ENCODE measurements at regions not wholly inside any gene's neighbourhood (a gene's known extent, or its start where the extent isn't known, plus 50 kb on each side); places are given as distances from the start of the nearest gene placed in this dataset.

GRCh38 chr2:45291296-45291701, 282.0 kb upstream of the SIX2 start:
- no peak overlapping the region for H3K4me3 ChIP-seq
- no peak overlapping the region for H3K27ac ChIP-seq
- H3K9me3 ChIP-seq (ENCODE audit: low read depth, low read length), result no peaks in the 10 kb centered on the region
- H3K36me3 ChIP-seq (ENCODE audit: insufficient read depth, low read length), result no peaks in the 10 kb centered on the region
- H3K9ac ChIP-seq (ENCODE audit: insufficient read length), result no peak overlapping the region
- no peak for DNase-seq (ENCODE audit: low read depth, low spot score)
- TF ChIP-seq POLR2AphosphoS5 (IDR thresholded peaks at IDR 0.05; ENCODE audit: borderline replicate concordance, low read depth, low read length), result no peak
- TF ChIP-seq EZH2 (IDR thresholded peaks at IDR 0.05), result no peak
- TF ChIP-seq FOXP2 (optimal IDR thresholded peaks at IDR 0.05; ENCODE audit: control extremely low read depth, extremely low read length, insufficient read depth), result no peak

GRCh38 chr2:45289997-45290709, 280.9 kb upstream of the SIX2 start:
- no peak for DNase-seq (ENCODE audit: low read depth, low spot score)
- no peaks in the 10 kb centered on the region for H3K36me3 ChIP-seq (ENCODE audit: insufficient read depth, low read length)
- H3K9me3 ChIP-seq (ENCODE audit: low read depth, low read length), result no peaks in the 10 kb centered on the region
- TF ChIP-seq FOXP2 (optimal IDR thresholded peaks at IDR 0.05; ENCODE audit: control extremely low read depth, extremely low read length, insufficient read depth) (no peak), EZH2 (IDR thresholded peaks at IDR 0.05) (no peak), POLR2AphosphoS5 (IDR thresholded peaks at IDR 0.05; ENCODE audit: borderline replicate concordance, low read depth, low read length) (no peak)
- H3K4me3 ChIP-seq, result no peak overlapping the region
- no peak overlapping the region for H3K9ac ChIP-seq (ENCODE audit: insufficient read length)
- H3K27ac ChIP-seq, result no peak overlapping the region

- Histone ChIP-seq H3K36me3 (ENCODE audit: insufficient read depth, low read length) (no peaks in the 10 kb centered on the region), H3K9ac (ENCODE audit: insufficient read length) (no peak overlapping the region), H3K4me3 (no peak overlapping the region), H3K9me3 (ENCODE audit: low read depth, low read length) (no peaks in the 10 kb centered on the region), H3K27ac (no peak overlapping the region)
- no peak for TF ChIP-seq POLR2AphosphoS5 (IDR thresholded peaks at IDR 0.05; ENCODE audit: borderline replicate concordance, low read depth, low read length)
- no peak for TF ChIP-seq FOXP2 (optimal IDR thresholded peaks at IDR 0.05; ENCODE audit: control extremely low read depth, extremely low read length, insufficient read depth)
- no peak for TF ChIP-seq EZH2 (IDR thresholded peaks at IDR 0.05)
- no peak for DNase-seq (ENCODE audit: low read depth, low spot score)
Measured at GRCh38 chr2:45288532-45289417, 279.5 kb upstream of the SIX2 start.

GRCh38 chr2:45287045-45287444, 277.8 kb upstream of the SIX2 start:
- no peak overlapping the region for H3K9ac ChIP-seq (ENCODE audit: insufficient read length)
- no peaks in the 10 kb centered on the region for H3K36me3 ChIP-seq (ENCODE audit: insufficient read depth, low read length)
- no peaks in the 10 kb centered on the region for H3K9me3 ChIP-seq (ENCODE audit: low read depth, low read length)
- no peak overlapping the region for H3K27ac ChIP-seq
- TF ChIP-seq EZH2 (IDR thresholded peaks at IDR 0.05) (no peak), FOXP2 (optimal IDR thresholded peaks at IDR 0.05; ENCODE audit: control extremely low read depth, extremely low read length, insufficient read depth) (no peak), POLR2AphosphoS5 (IDR thresholded peaks at IDR 0.05; ENCODE audit: borderline replicate concordance, low read depth, low read length) (no peak)
- no peak for DNase-seq (ENCODE audit: low read depth, low spot score)
- H3K4me3 ChIP-seq, result no peak overlapping the region

GRCh38 chr2:45285771-45286390, 276.6 kb upstream of the SIX2 start:
- H3K27ac ChIP-seq, result no peak overlapping the region
- no peak for DNase-seq (ENCODE audit: low read depth, low spot score)
- H3K36me3 ChIP-seq (ENCODE audit: insufficient read depth, low read length), result no peaks in the 10 kb centered on the region
- H3K4me3 ChIP-seq, result no peak overlapping the region
- TF ChIP-seq FOXP2 (optimal IDR thresholded peaks at IDR 0.05; ENCODE audit: control extremely low read depth, extremely low read length, insufficient read depth) (no peak), POLR2AphosphoS5 (IDR thresholded peaks at IDR 0.05; ENCODE audit: borderline replicate concordance, low read depth, low read length) (no peak), EZH2 (IDR thresholded peaks at IDR 0.05) (no peak)
- H3K9me3 ChIP-seq (ENCODE audit: low read depth, low read length), result no peaks in the 10 kb centered on the region
- no peak overlapping the region for H3K9ac ChIP-seq (ENCODE audit: insufficient read length)

- DNase-seq (ENCODE audit: low read depth, low spot score), result no peak
- no peak overlapping the region for H3K4me3 ChIP-seq
Measured at GRCh38 chr2:45285311-45285710, 276.1 kb upstream of the SIX2 start.

GRCh38 chr2:45284621-45284995, 275.4 kb upstream of the SIX2 start:
- TF ChIP-seq FOXP2 (optimal IDR thresholded peaks at IDR 0.05; ENCODE audit: control extremely low read depth, extremely low read length, insufficient read depth) (no peak), POLR2AphosphoS5 (IDR thresholded peaks at IDR 0.05; ENCODE audit: borderline replicate concordance, low read depth, low read length) (no peak), EZH2 (IDR thresholded peaks at IDR 0.05) (no peak)
- no peak for DNase-seq (ENCODE audit: low read depth, low spot score)
- H3K9ac ChIP-seq (ENCODE audit: insufficient read length), result no peak overlapping the region
- H3K36me3 ChIP-seq (ENCODE audit: insufficient read depth, low read length), result no peaks in the 10 kb centered on the region
- H3K9me3 ChIP-seq (ENCODE audit: low read depth, low read length), result no peaks in the 10 kb centered on the region
- no peak overlapping the region for H3K4me3 ChIP-seq
- H3K27ac ChIP-seq, result no peak overlapping the region

More at GRCh38 chr2:45285311-45285710, 276.1 kb upstream of the SIX2 start:
- H3K36me3 ChIP-seq (ENCODE audit: insufficient read depth, low read length), result no peaks in the 10 kb centered on the region
- no peaks in the 10 kb centered on the region for H3K9me3 ChIP-seq (ENCODE audit: low read depth, low read length)
- no peak overlapping the region for H3K9ac ChIP-seq (ENCODE audit: insufficient read length)
- no peak overlapping the region for H3K27ac ChIP-seq
- TF ChIP-seq POLR2AphosphoS5 (IDR thresholded peaks at IDR 0.05; ENCODE audit: borderline replicate concordance, low read depth, low read length), result no peak
- no peak for TF ChIP-seq FOXP2 (optimal IDR thresholded peaks at IDR 0.05; ENCODE audit: control extremely low read depth, extremely low read length, insufficient read depth)
- no peak for TF ChIP-seq EZH2 (IDR thresholded peaks at IDR 0.05)
